HPDE6-E6E7 (cell line): ENCODE measurements at regions not wholly inside any gene's neighbourhood (a gene's known extent, or its start where the extent isn't known, plus 50 kb on each side); places are given as distances from the start of the nearest gene placed in this dataset.

ENCODE experiments used
- DNase-seq: peaks from one replicate; pipeline ENCODE4 v3.0.0; 2011; ENCODE audit warnings: missing footprints; ENCODE audit errors: extremely low spot score

DNA sequence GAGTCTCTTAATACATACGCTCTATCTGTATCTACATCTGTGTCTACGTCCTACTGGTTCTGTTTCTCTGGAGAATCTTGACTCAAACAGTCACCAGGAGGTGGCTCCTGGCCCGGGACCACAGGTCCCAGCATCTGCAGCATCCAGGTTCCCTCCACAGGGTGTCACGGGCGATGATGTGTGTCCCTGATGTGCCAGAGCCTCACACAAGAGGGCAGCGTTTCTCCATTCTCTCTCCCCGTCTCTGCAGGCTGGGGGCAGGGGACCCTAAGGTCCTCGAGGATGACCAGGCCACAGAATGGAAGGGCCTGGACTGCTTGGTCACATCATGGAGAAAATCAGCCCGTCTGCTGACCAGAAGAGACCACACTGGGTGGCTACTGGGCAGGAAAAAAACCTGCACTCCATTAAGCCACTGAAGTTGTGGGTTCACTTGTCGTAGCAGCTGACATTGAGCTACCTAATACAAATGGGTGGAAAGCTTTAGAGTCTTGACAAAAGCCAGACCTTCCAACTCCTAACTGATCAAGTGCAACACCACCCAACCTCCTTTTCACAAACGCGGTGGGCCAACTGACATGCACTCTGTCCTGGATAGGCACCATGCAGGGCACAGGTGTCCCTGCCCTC is 392.5 kb downstream of the CTTN start:
- no peak for DNase-seq

DNA sequence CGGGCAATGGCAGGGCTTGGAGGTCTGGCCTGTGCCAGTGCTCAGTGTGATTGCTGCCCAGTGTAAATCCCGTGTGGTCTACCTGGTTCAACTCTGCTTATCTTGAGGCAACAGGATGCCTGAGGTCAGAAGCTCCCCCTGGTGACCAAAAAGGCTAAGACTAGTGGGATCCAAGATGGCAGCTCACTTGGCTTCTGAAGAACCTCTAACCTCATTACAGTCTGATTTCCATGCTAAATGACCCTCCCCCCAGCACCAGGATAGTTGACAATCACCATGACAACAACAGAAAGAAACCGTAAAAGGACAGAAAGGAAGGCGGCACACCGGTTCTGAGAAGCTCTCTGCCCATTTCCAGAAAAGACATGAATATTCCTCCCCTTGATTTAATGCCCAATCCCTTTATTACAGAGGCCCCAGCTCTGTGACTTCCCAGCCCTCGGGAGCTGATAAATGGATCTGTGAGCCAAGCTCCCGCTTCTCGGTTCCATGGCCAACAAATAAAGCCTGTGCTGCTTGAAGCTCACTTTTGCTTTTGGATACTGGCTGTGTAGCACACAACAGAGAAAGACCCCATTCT is 398.4 kb downstream of the CTTN start:
- DNase-seq, result no peak

DNA sequence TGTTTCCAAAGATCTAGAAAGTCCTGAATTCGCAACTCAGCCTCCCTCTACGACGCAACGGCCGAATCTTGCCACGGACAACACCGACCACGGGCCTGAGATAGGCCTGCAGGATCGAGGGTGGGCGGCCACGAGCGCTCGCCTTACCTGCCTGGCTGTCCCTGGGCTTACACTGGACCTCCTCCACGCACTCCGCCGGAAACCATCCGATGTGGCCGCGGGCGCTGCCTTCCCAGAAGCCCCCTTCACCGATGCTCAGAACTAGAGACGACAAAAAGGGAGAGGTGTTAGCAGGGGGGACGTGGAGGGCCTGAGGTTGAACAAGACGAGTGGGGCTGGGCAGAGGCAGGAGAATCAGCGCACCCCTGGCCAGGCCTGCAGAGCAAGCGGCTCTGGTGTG is 400.0 kb downstream of the CTTN start:
- DNase-seq, result no peak

DNA sequence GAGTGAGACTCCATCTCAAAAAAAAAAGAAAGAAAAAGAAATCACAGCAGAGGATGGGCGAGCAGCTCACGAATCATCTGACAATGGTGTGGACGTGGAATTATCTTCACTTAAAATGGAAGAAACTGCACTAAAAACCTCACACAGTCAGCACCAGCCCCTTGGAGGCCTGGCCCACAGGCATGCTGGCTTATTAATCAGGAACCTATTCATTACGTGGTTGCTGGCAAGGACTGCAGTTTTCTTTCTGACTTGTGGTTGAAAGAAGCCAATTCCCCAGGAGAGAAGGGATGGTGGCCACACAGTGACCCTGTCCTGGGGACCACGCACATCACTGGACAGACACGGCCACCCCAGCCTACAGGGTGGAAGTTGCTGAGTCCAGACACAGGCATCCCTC is 401.1 kb downstream of the CTTN start:
- no peak for DNase-seq

GRCh38 chr11:70802185-70802584 is 403.9 kb downstream of the CTTN start:
- DNase-seq, result no peak

DNA sequence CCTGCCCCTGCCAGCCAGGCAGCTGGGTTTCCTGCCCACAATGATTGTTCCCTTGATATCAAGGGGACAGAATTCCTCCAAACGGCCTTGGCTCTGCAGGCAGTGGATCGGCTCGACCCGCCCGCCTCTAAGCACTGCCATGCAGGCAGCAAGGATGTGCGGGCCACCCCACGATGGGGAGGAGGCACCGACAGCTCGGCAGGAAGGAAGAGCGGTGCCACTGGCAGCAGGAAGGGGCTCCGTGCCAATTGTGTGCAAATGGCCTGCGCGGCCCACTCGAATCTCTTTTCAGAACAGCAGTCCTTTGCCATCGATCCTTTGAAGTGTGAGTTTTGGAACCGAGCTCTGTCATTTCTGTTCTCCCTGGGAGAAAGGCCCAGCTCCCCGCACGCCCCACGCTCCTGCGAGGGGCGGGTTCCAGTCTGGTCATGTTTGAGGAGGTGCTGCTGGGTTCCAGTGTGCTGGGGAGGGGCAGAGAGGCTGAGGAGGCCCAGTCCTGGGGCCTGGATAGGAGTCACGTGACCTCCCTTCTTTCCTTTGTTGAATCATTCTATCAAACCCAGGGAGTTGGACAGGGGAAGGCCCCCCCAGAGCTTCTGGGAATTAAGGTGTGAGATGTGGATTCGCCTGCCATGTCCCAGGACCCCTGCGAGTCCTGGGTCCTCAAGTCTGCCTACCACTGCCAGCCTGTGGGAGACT is 406.0 kb downstream of the CTTN start:
- DNase-seq, result no peak

GRCh38 chr11:70805243-70805642 is 406.9 kb downstream of the CTTN start:
- DNase-seq, result no peak

- no peak for DNase-seq
These were observed 407.6 kb downstream of the CTTN start for GRCh38 chr11:70805971-70806370.

DNA sequence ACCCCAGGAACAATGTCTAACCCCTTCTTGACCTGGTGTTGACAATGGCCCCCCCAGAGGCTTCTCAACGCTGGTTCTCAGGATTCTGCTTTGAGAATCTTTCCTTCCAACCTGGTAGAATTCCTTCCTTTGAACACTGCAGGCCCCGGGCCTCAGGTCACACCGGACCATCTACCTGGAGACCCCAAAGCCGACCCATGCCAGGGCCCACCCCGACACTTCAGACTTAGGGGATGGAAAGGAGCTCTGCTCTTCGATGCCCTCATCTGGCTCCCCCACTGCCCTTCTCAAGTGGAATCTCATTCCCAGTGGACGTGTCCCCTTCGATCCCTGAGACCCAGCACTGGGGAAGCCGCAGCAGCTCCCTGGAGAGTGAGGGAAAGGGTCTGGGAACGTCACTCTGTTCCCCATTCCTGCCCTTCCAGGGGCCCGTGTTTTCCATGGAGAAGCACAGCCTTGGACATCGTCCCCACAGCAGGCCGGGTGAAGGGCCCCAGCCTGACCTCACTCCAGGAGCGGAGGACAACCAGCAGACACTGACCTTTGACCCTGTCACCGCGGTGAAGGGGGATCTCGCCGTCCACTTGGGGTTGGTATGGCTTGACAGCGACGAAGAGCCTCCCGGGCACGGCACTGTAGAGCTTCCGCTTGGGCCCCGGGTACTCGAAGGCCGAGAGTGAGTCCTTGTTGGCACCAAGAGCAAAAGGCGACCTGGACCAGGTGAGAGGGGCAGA is 408.3 kb downstream of the CTTN start:
- DNase-seq, result no peak

- DNase-seq, result no peak
These were observed 408.8 kb downstream of the CTTN start for GRCh38 chr11:70807195-70807543.

DNA sequence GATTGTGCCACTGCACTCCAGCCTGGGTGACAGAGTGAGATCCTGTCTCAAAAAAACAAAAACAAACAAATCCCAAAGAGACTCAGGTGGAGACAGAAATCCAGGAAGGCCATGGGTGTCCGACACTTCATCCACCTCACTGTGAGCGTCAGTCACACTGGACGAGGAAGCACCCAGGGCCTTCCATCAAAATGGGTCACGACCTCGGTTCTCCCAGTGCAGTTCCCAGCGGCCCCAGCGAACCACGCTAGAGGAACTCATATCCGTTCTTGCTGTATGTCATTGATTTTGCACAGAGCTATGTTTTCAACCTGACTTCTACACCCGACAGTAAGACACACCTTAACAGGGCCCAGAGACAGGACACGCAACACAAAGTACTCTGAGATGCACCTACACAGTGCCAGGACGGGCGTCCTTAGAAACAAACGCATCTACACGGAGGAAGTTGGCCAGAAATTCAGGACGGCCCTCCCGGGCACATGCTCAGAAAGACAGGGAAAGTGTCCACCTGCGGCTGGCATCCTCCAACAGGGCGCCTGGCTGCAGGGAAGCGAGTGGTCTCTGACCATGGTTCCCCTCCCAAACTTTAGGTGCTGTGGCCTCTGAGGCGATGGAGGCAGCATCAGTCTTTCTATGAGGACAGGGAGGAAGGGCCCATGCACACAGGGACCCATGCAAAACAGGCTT is 410.5 kb downstream of the CTTN start:
- DNase-seq, result no peak

- no peak for DNase-seq
These were observed 411.8 kb downstream of the CTTN start for GRCh38 chr11:70810133-70810532.

- no peak for DNase-seq
These were observed 412.4 kb downstream of the CTTN start for GRCh38 chr11:70810681-70811080.

DNA sequence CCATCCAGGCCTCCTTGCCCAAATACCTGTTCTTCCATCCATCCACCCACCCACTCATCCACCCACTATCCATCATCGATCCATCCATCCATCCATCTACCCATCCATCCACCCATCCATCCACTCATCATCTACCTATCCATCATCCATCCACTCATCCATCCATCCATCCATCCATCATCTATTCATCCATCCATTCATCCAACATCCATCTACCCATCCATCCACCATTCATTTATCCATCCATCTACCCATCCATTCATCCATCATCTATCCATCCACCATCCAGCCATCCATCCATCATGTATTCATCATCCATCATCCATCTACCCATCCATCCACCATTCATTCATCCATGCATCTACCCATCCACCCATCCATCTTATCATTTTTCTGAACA is 413.2 kb downstream of the CTTN start:
- DNase-seq, result no peak

GRCh38 chr11:70811915-70812314 is 413.6 kb downstream of the CTTN start:
- no peak for DNase-seq

DNA sequence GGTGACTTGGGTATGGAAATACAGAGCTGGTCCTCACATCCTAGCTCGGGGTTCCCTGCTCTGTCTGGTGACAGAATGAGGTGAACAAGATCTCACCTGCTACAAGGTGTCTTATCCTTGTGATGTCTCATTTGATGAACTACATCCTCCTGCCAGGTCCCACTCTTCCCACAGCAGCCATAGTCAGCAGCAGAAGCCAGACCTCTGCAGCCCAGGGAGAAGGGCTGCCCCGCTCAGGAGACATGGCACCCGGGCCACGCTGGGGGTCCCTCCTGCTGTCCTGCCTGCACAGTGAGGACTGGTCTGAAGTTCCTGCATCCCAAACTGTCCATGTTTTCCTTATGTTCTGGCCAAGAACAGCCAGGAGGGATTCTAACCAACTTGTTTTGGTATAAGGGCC is 414.1 kb downstream of the CTTN start:
- no peak for DNase-seq

DNA sequence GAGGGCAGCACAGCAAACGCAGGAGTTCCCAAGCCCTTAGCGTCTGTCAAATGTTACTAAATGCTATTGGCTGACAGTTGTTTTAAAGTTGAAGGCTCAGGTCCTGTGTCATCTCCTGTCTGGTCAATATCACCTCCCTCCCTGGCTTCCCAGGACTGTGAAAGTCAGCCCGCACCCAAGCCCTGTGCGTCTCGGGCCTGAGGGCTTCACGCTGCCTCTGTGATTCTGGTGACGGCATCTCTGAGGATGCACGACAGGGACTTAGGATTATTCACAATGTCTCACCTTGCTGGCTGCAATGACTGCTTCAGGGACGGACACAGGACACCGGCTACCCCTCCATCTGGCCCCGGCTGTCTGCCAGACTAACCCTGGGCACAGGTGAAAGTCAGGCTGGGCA is 415.3 kb downstream of the CTTN start:
- no peak for DNase-seq

- DNase-seq, result no peak
These were observed 417.1 kb downstream of the CTTN start for GRCh38 chr11:70815485-70815832.

DNA sequence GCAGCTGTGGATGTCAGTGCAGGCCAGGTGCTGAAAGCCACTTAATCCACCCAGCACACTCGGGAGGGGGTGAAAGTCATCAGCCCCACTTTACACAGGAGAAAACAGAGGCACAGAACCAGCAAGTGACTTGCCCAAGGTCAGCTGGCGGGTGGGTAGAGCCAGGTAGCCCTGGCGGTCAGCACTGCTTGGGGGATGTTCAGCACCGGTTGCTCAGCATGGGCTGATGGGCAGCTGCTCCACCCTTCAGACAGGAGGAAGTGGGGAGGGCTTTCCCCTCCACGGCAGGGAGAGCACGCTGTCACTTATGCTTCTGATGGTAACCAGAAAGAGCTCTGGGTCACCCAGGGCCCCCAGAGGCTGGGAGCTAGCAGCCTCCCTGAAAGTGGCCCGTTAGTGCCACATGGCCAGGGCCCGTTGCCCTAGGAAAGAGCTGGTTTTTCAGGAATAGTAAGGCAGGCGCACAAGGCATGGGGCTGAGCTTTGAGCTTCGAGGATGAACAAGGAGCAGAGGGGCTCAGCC is 417.9 kb downstream of the CTTN start:
- DNase-seq, result no peak

GRCh38 chr11:70818351-70818750 is 420.0 kb downstream of the CTTN start:
- DNase-seq, result no peak

DNA sequence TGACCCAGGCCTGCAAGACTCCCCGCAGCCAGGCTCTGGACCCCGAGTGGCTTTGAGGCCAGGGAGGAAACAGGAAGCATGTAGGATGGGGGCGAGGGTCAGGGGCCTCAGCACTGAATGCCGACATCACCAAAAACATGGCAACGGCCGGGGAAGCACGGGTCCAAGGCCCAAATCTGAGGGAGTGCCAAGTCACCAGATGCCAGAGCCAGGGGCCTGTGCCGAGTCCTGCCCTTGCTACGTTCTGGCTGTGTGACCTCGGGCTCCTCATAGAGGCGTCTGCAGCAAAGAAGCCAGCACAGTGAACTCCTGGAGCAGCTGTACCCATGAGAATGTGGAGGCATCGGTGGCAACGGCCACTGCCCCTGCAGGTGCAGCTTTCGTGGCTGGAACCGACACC is 420.7 kb downstream of the CTTN start:
- no peak for DNase-seq

- DNase-seq, result no peak
These were observed 422.0 kb downstream of the CTTN start for GRCh38 chr11:70820311-70820710.
